ENCODE measurements at regions not wholly inside any gene's neighbourhood (a gene's known extent, or its start where the extent isn't known, plus 50 kb on each side); places are given as distances from the start of the nearest gene placed in this dataset.

DNA sequence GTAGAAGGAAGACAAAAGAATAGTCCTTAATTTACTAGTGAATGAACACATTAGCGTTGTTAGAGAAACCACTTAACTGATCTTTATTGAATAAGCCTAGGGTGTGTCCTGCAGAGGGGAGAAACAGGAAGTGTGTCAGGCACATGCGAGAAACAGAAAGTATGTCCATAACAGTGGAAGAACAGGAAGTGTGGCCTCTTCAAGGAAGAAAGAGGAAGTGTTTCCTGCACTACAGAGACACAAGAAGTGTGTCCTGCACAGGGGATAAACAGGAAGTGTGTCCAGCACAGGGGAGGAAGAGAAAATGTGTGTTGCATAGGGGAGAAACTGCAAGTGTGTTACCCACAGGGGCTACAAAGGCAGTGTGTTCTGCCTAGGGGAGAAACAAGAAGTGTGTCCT, 539.6 kb upstream of the PRKX start:
- H3F3A ChIP-seq (ENCODE audit: low read length, unreplicated experiment), result no peaks in the 10 kb centered on the region
- H3K4me3 ChIP-seq (ENCODE audit: low read length), result no peak overlapping the region
- ATAC-seq (no peak), DNase-seq (no peak)
- no peaks in the 10 kb centered on the region for H3K9me2 ChIP-seq (replicated peaks; ENCODE audit: low read length)
- no peak overlapping the region for H3K9ac ChIP-seq (ENCODE audit: low read length)
- no peaks in the 10 kb centered on the region for H3K36me3 ChIP-seq (ENCODE audit: low read depth, low read length)
- no peaks in the 10 kb centered on the region for H3K9me3 ChIP-seq (ENCODE audit: low read length)
- POLR2A ChIA-PET (ENCODE audit: unreplicated experiment), result no interaction called here
- BruUV-seq (replicated peaks), result no TSS peak
- H4K20me1 ChIP-seq (ENCODE audit: low read length), result no peaks in the 10 kb centered on the region
- H2AFZ ChIP-seq (ENCODE audit: low read length), result no peak overlapping the region
- no peak overlapping the region for H3K4me2 ChIP-seq (ENCODE audit: low read length)
- CTCF ChIA-PET, result no interaction called here
- intact Hi-C loops (cut with micrococcal nuclease), result no loop called here
- TF ChIP-seq, protein P1, sequence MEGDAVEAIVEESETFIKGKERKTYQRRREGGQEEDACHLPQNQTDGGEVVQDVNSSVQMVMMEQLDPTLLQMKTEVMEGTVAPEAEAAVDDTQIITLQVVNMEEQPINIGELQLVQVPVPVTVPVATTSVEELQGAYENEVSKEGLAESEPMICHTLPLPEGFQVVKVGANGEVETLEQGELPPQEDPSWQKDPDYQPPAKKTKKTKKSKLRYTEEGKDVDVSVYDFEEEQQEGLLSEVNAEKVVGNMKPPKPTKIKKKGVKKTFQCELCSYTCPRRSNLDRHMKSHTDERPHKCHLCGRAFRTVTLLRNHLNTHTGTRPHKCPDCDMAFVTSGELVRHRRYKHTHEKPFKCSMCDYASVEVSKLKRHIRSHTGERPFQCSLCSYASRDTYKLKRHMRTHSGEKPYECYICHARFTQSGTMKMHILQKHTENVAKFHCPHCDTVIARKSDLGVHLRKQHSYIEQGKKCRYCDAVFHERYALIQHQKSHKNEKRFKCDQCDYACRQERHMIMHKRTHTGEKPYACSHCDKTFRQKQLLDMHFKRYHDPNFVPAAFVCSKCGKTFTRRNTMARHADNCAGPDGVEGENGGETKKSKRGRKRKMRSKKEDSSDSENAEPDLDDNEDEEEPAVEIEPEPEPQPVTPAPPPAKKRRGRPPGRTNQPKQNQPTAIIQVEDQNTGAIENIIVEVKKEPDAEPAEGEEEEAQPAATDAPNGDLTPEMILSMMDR (conservative IDR thresholded peaks at IDR 0.05; ENCODE audit: low read depth, low read length), result no peak
- TF ChIP-seq EZH2phosphoT487 (IDR thresholded peaks at IDR 0.05; ENCODE audit: borderline replicate concordance, low read length), result no peak
- no peak for TF ChIP-seq EZH2 (IDR thresholded peaks at IDR 0.05; ENCODE audit: low read length, unreplicated experiment)
- peaks cover 18% of the 10 kb centered on the region for H3K27me3 ChIP-seq (ENCODE audit: low read length)
- H3K4me1 ChIP-seq (ENCODE audit: insufficient read depth, low read length), result no peaks in the 10 kb centered on the region
- no peaks in the 10 kb centered on the region for H3K79me2 ChIP-seq (ENCODE audit: low read length)
- no peak overlapping the region for H3K27ac ChIP-seq (ENCODE audit: low read length)

DNA sequence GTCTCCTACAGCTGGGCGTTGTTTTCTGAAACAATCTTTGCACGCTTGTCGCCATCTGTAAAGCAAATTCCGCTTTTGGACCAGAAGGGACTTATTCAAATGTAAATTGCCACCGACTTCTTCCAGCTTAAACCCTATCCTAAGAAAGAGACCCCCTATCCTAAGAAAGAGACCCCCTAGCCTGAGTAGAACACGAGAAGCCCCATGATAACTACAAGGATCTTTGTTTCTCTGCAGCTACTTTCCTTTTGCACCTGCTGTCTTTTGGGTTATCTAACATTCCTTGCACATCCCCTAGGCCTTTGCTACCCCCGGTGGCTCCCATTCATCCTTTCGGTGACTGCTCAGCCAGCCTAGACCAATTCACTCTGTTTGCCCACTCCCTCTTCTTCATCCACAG, 536.0 kb upstream of the PRKX start:
- intact Hi-C loops (cut with micrococcal nuclease), result no loop called here
- TF ChIP-seq EZH2phosphoT487 (IDR thresholded peaks at IDR 0.05; ENCODE audit: borderline replicate concordance, low read length) (no peak), EZH2 (IDR thresholded peaks at IDR 0.05; ENCODE audit: low read length, unreplicated experiment) (no peak)
- TF ChIP-seq, protein P1 (conservative IDR thresholded peaks at IDR 0.05; ENCODE audit: low read depth, low read length), result no peak
- Histone ChIP-seq H3F3A (ENCODE audit: low read length, unreplicated experiment) (no peaks in the 10 kb centered on the region), H3K9me2 (replicated peaks; ENCODE audit: low read length) (no peaks in the 10 kb centered on the region), H3K36me3 (ENCODE audit: low read depth, low read length) (no peaks in the 10 kb centered on the region), H3K79me2 (ENCODE audit: low read length) (no peaks in the 10 kb centered on the region), H3K27ac (ENCODE audit: low read length) (no peak overlapping the region), H3K9me3 (ENCODE audit: low read length) (no peaks in the 10 kb centered on the region), H4K20me1 (ENCODE audit: low read length) (no peaks in the 10 kb centered on the region), H3K27me3 (ENCODE audit: low read length) (peaks cover 22% of the 10 kb centered on the region), H3K4me2 (ENCODE audit: low read length) (no peak overlapping the region), H3K4me1 (ENCODE audit: insufficient read depth, low read length) (no peaks in the 10 kb centered on the region), H3K9ac (ENCODE audit: low read length) (no peak overlapping the region), H3K4me3 (ENCODE audit: low read length) (no peak overlapping the region), H2AFZ (ENCODE audit: low read length) (no peak overlapping the region)
- POLR2A ChIA-PET (ENCODE audit: unreplicated experiment), result no interaction called here
- CTCF ChIA-PET, result no interaction called here
- ATAC-seq (no peak), DNase-seq (no peak)
- BruUV-seq (replicated peaks), result no TSS peak

DNA sequence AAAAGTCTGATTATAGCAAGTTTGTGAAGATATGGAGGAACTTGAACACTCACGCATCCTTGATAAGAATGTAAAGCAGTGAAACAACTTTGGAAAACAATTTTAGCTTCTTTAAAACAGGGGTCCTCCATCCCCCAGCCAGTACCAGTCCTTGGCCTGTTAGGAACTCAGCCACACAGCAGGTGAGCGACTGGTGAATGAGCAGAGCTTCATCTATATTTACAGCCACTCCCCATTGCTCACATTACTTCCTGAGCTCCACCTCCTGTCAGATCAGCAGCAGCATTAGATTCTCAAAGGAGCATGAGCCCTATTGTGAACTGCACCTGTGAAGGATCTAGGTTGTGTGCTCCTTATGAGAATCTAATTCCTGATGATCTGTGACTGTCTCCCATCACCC, 530.3 kb upstream of the PRKX start:
- H4K20me1 ChIP-seq (ENCODE audit: low read length), result no peaks in the 10 kb centered on the region
- CTCF ChIA-PET, result no interaction called here
- intact Hi-C loops (cut with micrococcal nuclease), result no loop called here

More for the DNA sequence above, 530.3 kb upstream of the PRKX start:
- POLR2A ChIA-PET (ENCODE audit: unreplicated experiment), result no interaction called here
- no peak for DNase-seq
- no peaks in the 10 kb centered on the region for H3K79me2 ChIP-seq (ENCODE audit: low read length)
- no peaks in the 10 kb centered on the region for H3K4me1 ChIP-seq (ENCODE audit: insufficient read depth, low read length)
- no peak overlapping the region for H3K9ac ChIP-seq (ENCODE audit: low read length)
- H3K27me3 ChIP-seq (ENCODE audit: low read length), result peaks cover 10% of the 10 kb centered on the region; the same call in 1 of the 2 replicates
- no peaks in the 10 kb centered on the region for H3K9me3 ChIP-seq (ENCODE audit: low read length)
- BruUV-seq (replicated peaks), result no TSS peak
- no peak for ATAC-seq
- no peak overlapping the region for H3K4me2 ChIP-seq (ENCODE audit: low read length)
- no peak overlapping the region for H2AFZ ChIP-seq (ENCODE audit: low read length)
- no peak overlapping the region for H3K4me3 ChIP-seq (ENCODE audit: low read length)
- no peak overlapping the region for H3K27ac ChIP-seq (ENCODE audit: low read length)
- no peaks in the 10 kb centered on the region for H3K9me2 ChIP-seq (replicated peaks; ENCODE audit: low read length)
- H3K36me3 ChIP-seq (ENCODE audit: low read depth, low read length), result no peaks in the 10 kb centered on the region
- H3F3A ChIP-seq (ENCODE audit: low read length, unreplicated experiment), result no peaks in the 10 kb centered on the region
- TF ChIP-seq EZH2 (IDR thresholded peaks at IDR 0.05; ENCODE audit: low read length, unreplicated experiment), result no peak
- TF ChIP-seq EZH2phosphoT487 (IDR thresholded peaks at IDR 0.05; ENCODE audit: borderline replicate concordance, low read length), result no peak
- TF ChIP-seq, protein P1 (conservative IDR thresholded peaks at IDR 0.05; ENCODE audit: low read depth, low read length), result no peak
